Gastrocnemius medialis (tissue), 4 donors: ENCODE measurements at regions not wholly inside any gene's neighbourhood (a gene's known extent, or its start where the extent isn't known, plus 50 kb on each side); places are given as distances from the start of the nearest gene placed in this dataset.

Experiments used
- POLR2A ChIP-seq, 2 donors: fragments of 450-650 bp; IDR thresholded peaks; one replicate each; pipeline ENCODE4 v1.6.1; 2017; ENCODE audit warnings: antibody characterized with exemption in 2 of 2, mild to moderate bottlenecking in 2 of 2, moderate library complexity in 2 of 2
- TF ChIP-seq, protein P1 (sequence below), 5 experiments: fragments of 450-650 bp in 3 of 5; fragments of 200-600 bp in 2 of 5; sonication (generic) in 2 of 5; IDR thresholded peaks in 4 of 5; conservative IDR thresholded peaks in 1 of 5; 1 replicate in 4 of 5; 2 replicates in 1 of 5; pipeline ENCODE4 v1.5.1; 2016 to 2019; ENCODE audit warnings: antibody characterized with exemption in 5 of 5, mild to moderate bottlenecking in 3 of 5, moderate library complexity in 3 of 5

GRCh38 chr6:1542335-1542734 is 67.4 kb upstream of the FOXC1 start:
- TF ChIP-seq, protein P1, sequence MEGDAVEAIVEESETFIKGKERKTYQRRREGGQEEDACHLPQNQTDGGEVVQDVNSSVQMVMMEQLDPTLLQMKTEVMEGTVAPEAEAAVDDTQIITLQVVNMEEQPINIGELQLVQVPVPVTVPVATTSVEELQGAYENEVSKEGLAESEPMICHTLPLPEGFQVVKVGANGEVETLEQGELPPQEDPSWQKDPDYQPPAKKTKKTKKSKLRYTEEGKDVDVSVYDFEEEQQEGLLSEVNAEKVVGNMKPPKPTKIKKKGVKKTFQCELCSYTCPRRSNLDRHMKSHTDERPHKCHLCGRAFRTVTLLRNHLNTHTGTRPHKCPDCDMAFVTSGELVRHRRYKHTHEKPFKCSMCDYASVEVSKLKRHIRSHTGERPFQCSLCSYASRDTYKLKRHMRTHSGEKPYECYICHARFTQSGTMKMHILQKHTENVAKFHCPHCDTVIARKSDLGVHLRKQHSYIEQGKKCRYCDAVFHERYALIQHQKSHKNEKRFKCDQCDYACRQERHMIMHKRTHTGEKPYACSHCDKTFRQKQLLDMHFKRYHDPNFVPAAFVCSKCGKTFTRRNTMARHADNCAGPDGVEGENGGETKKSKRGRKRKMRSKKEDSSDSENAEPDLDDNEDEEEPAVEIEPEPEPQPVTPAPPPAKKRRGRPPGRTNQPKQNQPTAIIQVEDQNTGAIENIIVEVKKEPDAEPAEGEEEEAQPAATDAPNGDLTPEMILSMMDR (IDR thresholded peaks at IDR 0.05 in 4 of 5, conservative IDR thresholded peaks at IDR 0.05 in 1 of 5) = no peak
- no peak for TF ChIP-seq POLR2A (IDR thresholded peaks at IDR 0.05)
